OCI-M1 (cell line): ENCODE measurements at regions not wholly inside any gene's neighbourhood (a gene's known extent, or its start where the extent isn't known, plus 50 kb on each side); places are given as distances from the start of the nearest gene placed in this dataset.
A peak's percentile ranks its signal among the peaks of the same experiment; 100 is the strongest.

Experiments used
- DNase-seq: peaks from one replicate; lab custom pipeline; 2025; lab: John Stamatoyannopoulos, UW

DNA sequence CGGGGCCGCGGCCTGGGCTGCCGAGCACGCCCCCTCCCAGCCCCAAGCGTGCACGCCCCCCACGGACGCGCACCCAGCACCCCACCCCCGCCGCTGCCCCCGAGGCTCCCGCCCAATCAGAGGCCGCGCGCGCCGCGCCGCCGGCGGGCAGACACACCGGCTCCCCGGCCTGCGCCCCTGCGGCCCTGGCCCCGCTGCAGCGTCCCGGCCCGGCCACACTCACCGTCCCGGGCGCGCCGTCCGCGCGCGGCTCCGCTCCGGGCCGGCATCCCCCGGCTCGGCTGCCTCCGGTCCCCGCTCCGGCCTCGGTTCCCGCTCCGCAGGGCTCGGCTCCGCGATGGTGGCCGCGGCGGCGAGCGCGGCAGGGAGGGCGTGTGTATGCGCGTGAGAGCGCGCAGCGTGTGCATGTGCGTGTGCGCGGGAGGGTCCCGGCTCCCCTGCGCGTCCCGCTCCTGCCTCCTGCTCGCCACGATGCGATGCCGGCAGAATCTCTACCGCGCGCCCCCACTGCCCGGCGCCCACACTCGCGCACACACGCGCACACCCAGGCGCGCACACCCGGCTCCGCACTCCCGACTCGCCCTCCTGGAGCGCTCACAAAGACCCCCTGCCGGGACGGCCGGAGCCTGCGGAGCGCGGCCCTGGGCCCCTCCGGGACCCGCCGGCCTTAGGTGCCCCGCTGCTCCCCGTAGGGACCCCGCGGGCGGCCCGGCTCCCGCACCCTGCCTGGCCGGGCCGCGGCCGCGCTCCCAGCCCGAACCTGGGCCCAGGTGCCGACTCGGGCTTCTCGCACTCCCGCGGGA lies 186.5 kb upstream of the LINGO1 start:
- DNase-seq = no peak

DNA sequence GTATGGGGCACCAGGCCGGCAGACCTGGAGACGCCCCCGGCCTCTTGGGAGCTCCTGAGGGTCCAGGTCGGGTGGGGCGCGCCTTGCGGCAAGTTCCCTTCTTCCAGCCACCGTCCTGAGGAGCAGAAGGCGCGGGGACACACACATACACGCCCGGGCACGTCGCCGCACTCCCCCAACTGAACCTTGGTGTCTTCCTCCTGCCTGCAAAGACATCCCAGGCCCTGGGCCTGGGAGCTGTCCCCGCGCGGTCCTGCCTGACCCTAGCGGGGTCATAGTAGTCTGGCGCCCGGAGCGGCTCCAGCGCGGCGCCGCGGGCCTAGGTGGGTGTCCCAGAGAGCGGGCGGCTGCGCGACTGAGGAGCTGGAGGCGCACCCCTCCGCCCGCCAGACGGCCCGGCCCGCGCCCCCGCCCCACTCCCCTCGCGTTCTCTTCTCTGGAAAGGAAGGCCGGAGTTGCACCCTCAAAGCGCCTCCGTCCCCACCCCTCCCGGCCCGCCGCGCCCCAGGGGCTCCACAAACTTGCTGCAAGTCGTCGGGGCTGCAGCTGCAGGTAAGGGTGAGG lies 185.9 kb upstream of the LINGO1 start:
- no peak for DNase-seq

GRCh38 chr15:77817434-77817833 lies 184.7 kb upstream of the LINGO1 start:
- DNase-seq = no peak

DNA sequence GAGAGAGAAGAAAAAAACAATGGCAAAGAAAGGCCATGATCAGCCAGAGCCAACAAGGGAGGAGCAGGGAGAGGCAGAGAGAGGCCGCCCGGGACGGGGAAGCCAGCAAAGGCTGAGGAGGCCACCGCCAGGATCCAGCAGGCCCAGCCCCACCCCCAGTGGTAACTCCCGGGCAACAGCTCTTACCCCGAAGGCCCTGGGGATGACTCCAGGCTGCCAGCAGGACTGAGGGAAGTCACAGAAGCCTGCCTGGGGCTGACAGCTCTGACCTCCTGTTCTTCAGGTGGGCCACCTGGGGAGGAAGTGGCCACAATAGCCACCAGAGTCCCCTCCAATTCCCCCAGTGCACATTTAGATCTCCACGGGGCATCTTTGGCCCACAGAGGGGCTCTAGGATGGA lies 184.3 kb upstream of the LINGO1 start:
- DNase-seq = no peak

DNA sequence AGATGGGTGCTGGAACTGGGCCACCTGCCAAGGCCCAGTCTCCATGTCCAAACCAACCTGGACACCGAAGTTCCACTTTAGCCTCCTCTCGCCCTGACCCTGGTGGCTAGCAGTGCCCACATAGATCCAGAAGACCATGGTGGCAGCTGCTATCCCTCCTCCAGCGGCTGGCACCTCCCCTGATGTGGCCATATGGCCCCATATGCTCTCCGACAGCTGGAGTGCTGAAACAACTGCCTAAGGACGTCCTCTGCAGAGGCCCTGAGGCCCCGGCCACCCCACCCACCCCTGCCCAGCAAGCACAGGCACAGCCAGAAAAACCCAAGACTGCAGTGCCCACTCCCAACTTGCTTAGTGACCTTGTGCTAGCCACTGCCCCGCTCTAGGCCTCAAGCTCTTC lies 182.3 kb upstream of the LINGO1 start:
- no peak for DNase-seq

GRCh38 chr15:77812664-77813063 lies 180.0 kb upstream of the LINGO1 start:
- DNase-seq = no peak

- no peak for DNase-seq
Observed at GRCh38 chr15:77811270-77811669, 178.6 kb upstream of the LINGO1 start.

DNA sequence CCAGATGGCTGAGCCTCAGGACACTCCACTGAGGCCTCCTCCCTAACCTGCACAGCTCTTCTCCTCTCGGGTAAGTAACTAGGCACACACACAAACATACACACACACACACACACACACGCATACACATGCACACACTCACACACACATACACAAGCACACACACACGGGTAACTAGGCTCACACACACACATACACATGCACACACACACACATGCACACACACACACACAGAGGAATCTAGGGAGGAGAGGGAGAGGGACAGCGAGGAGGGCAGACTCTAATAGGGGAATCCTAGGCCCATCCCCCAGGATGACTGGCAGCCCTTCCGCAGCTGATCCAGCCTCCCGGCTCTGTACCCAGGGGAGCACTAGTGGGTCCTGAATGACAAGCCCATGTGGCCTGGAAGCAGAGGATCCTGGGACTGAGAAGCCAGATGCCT lies 177.4 kb upstream of the LINGO1 start:
- no peak for DNase-seq

DNA sequence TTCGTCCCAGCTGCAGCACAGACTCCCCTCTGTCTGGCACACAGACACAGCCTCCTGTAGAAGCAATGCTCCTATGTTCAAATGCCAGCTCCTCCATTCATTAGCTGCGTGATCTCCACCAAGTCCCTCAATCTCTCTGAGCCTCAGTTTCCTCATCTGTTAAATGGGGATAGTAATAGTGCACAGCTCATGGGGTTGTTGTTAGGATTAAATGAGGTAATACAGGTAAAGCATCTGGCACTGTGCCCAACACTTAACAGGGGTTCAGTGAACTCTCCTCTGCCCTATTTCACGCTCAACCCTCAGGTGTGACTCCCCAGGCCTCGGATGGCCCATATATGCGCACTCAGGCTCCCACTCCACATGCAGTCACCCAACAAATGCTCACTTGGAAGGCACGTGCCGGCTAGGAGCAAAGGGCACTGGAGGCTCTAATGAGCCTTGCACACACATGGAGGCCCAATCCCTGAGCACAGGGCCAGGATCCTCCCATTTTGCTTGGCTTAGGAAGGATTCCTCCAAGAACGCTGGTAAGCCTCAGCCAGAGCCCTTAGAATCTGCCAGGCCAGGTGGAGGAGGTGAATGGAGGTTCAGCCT lies 176.0 kb upstream of the LINGO1 start:
- DNase-seq = no peak

DNA sequence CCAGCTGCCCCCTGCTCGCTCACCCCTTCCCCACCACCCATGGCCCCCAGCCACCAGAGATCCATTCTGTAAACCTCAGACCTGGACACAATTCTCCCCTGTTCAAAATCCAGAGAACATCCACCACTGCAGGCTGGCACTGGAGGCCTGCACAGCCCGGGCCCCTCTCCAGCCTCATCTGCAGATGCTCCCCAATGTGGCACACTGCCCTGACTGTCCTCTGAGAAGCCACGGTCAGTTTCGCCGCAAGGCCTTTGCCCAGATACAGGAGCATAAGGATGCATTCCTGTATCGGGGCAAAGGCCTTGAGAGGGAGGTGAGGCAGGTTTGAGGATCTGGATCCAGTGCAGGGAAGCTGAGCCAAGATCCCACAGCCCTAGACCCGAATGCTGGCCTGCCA lies 175.4 kb upstream of the LINGO1 start:
- DNase-seq = no peak

DNA sequence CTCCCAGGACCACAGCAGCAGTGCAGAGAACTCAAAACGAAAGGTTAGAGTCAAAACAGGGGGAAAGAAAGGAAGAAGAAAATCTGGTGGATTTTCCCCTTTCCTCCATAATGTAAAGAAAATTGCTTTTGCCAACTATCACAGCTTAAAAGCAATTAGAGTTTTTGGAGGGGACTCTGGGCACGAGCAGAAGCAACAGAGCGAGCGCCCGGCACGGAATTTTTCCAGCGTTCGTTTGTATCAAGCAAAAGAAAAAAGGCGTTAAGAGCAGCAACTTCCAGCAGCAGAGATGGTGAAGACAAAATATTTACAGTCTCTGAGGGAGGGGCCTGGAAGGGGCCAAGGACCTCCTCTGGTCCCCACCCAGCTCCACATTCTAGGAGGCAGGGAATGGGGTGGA lies 174.9 kb upstream of the LINGO1 start:
- DNase-seq = no peak

DNA sequence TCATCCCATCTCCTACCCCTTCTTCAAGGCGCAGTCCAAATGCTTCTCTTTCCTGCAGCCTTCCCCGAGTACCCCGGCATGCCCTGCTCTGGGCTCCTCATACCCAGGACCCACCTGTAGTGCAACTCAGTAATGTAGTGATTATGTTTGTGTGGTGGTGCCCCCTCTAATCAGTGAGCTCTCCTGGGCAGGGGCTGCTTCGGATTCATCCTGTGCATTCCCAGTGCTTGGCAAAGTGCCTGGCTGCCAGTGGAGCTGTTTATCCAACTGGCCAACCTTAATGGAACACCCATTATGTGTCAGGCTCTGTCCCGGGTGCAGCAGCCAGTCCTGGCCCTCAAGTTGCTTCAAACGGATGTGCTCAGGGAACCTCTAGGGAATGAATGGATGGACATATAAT lies 174.4 kb upstream of the LINGO1 start:
- DNase-seq = no peak

DNA sequence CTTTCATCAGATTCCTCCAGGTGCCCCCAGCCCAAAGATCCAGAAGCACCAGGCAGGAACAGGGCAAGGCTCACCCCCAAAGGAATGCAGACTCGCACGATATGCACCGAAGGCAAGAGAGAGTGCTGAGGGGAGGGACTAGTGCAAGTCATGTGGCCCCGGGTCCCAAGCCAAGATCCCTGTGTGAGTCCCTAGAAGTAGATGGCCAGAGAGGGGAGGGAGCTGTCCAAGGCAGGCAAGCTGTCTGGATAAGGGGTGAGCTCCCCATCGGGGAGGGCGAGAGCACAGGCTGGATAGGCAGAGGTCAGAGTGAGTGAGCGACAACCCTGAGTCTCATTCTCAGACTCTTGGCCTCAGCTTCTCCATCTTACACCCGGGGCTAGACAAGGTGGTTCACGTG lies 171.5 kb upstream of the LINGO1 start:
- DNase-seq = no peak

- peak; percentile 19 for DNase-seq
Observed at GRCh38 chr15:77803487-77803886, 170.8 kb upstream of the LINGO1 start.

GRCh38 chr15:77800305-77800704 lies 167.6 kb upstream of the LINGO1 start:
- DNase-seq = no peak

DNA sequence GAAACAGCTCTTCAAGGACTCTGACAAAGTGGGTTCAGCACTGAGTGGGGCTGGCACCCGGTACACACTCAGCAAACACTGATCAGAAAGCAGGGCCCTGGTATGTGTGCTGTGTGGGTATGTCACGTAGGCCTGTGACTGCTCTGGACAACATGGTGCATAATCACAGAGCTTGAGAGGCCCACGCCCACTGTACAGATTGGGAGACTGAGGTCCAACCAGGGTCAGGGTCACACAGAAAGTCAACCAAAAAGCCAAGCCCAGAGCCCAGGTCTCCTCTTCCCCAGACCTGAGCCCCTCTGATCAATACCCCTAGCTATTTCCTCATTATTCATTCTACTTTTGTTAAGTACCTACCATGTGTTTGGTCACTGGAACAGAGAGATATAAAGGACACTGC lies 166.1 kb upstream of the LINGO1 start:
- no peak for DNase-seq

DNA sequence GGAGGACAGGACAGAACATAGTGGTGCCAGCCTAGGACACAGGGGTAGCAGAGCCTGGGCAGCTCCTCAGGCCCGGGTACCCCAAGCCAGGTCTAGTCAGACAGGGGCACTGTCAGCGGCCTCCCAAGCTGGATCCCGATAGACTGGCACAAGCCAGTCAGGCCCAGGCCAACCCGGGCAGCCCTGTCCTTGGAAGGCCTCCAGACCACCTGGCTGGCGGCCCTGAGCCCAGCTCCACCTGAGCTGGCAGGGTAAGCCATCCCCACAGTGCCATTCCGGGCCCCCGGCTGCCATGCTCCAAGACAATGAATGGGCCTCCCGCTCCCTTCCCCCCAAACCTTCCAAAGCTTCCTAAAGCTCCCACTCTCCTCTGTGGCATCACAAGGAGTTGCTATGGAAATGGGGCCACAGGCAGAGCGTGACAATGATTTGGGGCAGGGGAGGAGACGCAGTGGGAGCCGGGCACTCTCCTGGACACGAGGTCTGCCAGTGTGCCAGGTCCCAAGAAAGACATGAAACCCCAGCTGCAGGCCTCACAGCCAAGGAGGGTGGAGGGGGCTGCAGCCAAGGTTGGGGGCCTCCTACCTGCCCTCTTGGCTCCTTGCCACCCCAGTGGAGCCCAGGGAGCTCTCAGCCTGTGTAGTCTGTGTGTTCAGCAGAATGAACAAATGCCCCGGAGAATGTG lies 165.6 kb upstream of the LINGO1 start:
- no peak for DNase-seq

DNA sequence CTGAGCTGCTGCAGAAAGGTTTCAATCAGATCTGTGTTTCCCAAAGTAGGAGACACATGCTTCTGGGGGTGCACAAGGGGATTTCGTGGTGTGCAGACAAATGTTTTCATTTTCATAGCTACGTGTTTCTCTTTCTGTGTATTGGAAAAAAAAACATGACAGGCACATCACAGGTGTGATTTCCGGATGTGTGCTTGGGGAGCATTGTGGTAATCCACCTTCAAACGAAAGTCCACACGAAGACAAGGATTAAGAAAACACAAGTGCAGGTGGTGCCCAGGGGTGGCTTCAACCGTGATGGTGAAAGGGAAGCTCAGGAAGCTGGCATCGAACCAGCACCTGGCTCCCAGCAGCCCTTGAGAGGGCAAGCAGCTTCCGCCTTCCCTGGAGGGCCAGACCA lies 164.6 kb upstream of the LINGO1 start:
- DNase-seq = no peak

DNA sequence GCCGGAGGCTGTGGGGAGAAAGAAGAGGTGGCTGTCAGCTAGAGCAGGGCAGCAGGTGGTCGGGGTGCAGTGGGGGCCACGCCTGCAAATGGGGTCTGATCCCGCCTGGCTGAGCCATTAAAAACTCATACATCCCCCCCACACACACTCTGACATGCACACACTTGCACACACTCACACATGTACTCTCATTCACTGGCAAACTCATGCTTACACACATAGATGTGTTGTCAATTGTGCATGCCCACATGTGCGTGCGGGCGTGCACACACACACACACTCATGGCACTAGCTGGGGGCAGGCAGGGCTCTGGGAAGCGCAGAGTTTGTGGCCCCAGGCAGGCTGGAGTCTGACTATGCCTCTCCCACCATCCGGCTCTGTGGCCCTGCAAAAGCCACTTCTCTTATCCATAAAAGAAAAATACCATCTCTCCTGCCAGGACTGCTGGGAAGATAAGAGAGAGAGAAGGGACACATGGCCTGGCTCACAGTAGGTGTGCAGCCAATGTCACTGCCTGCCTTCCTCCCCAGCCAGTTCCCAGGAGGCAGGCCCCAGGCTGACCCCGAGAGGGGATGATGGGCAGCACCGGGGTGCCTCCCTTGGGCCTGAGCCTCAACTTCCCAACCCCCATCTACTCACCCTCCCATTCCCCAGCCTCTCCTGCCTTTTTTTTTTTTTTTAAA lies 163.5 kb upstream of the LINGO1 start:
- DNase-seq = no peak

DNA sequence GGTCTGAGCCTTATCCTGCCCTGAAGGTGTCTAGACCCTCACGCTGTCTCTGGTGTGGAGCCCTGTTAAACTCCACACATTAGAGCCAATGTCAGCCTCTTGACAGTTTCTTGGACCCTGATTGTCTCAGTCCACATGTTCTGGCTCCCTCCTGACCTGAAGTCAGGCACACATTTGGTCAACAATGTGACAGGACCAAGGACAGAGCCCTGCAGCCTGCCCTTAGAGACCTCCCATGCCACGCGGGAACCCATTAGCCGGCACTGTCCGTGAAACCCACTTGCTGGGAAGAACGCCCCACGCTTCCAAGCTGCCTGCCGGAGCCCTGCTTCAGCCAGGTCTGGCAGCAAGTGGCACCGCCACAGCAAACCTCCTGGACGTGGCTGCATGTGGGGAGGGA lies 162.7 kb upstream of the LINGO1 start:
- DNase-seq = no peak

- DNase-seq = no peak
Observed at GRCh38 chr15:77791941-77792340, 159.2 kb upstream of the LINGO1 start.

- DNase-seq = no peak
Observed at GRCh38 chr15:77790481-77790880, 157.8 kb upstream of the LINGO1 start.
